HEK293T (cell line): ENCODE measurements at regions not wholly inside any gene's neighbourhood (a gene's known extent, or its start where the extent isn't known, plus 50 kb on each side); places are given as distances from the start of the nearest gene placed in this dataset.
A peak's percentile ranks its signal among the peaks of the same experiment; 100 is the strongest.

Experiments
- CTCF ChIA-PET: fragments of 350-600 bp; formaldehyde crosslinking; extraction: SDS; loops from one replicate; lab custom pipeline; 2021; ENCODE audit warnings: antibody characterized with exemption, inconsistent platforms; lab: Yijun Ruan, JAX
- POLR2A ChIA-PET: fragments of 350-600 bp; formaldehyde crosslinking; extraction: SDS; loops from one replicate; lab custom pipeline; 2020; ENCODE audit warnings: antibody characterized with exemption, inconsistent platforms; lab: Yijun Ruan, JAX
- DNase-seq: peaks from one replicate; pipeline ENCODE4 v3.0.0; 2012; ENCODE audit warnings: mixed read lengths; ENCODE audit errors: extremely low spot score
- ARNT ChIP-seq: fragments of 450-650 bp; IDR thresholded peaks from 2 replicates; pipeline ENCODE4 v1.6.1; 2017; ENCODE audit warnings: mild to moderate bottlenecking
- BHLHE40 ChIP-seq: fragments of 450-650 bp; IDR thresholded peaks from 2 replicates; pipeline ENCODE4 v1.6.1; 2016; ENCODE audit warnings: mild to moderate bottlenecking, moderate library complexity, borderline replicate concordance
- CTBP1 ChIP-seq: fragments of 450-650 bp; IDR thresholded peaks from 2 replicates; pipeline ENCODE4 v1.6.1; 2016; ENCODE audit warnings: borderline replicate concordance
- ELF4 ChIP-seq: fragments of 450-650 bp; IDR thresholded peaks from 2 replicates; pipeline ENCODE4 v1.6.1; 2017; ENCODE audit warnings: antibody characterized with exemption
- FOXA1 ChIP-seq: fragments of 450-650 bp; IDR thresholded peaks from 2 replicates; pipeline ENCODE4 v1.6.1; 2016; ENCODE audit warnings: mild to moderate bottlenecking
- FOXK2 ChIP-seq: fragments of 450-650 bp; IDR thresholded peaks from 2 replicates; pipeline ENCODE4 v1.6.1; 2016; ENCODE audit warnings: mild to moderate bottlenecking
- FOXM1 ChIP-seq: fragments of 450-650 bp; IDR thresholded peaks from 2 replicates; pipeline ENCODE4 v1.6.1; 2017; ENCODE audit warnings: mild to moderate bottlenecking, borderline replicate concordance
- HDGF ChIP-seq: fragments of 450-650 bp; IDR thresholded peaks from 2 replicates; pipeline ENCODE4 v1.6.1; 2017; ENCODE audit warnings: antibody characterized with exemption, borderline replicate concordance
- L3MBTL2 ChIP-seq: fragments of 450-650 bp; conservative IDR thresholded peaks from 2 replicates; pipeline ENCODE4 v1.6.1; 2016; ENCODE audit warnings: mild to moderate bottlenecking
- LEF1 ChIP-seq: fragments of 450-650 bp; IDR thresholded peaks from 2 replicates; pipeline ENCODE4 v1.6.1; 2017; ENCODE audit warnings: mild to moderate bottlenecking, borderline replicate concordance
- NFRKB ChIP-seq: fragments of 450-650 bp; IDR thresholded peaks from 2 replicates; pipeline ENCODE4 v1.6.1; 2016; ENCODE audit warnings: mild to moderate bottlenecking, moderate library complexity
- PKNOX1 ChIP-seq: fragments of 450-650 bp; IDR thresholded peaks from 2 replicates; pipeline ENCODE4 v1.6.1; 2016
- SP1 ChIP-seq: fragments of 450-650 bp; IDR thresholded peaks from 2 replicates; pipeline ENCODE4 v1.6.1; 2017
- SUZ12 ChIP-seq: fragments of 450-650 bp; IDR thresholded peaks from 2 replicates; pipeline ENCODE4 v1.6.1; 2016; ENCODE audit warnings: mild to moderate bottlenecking
- TARDBP ChIP-seq: fragments of 450-650 bp; IDR thresholded peaks from 2 replicates; pipeline ENCODE4 v1.6.1; 2016
- ZNF384 ChIP-seq: fragments of 450-650 bp; IDR thresholded peaks from 2 replicates; pipeline ENCODE4 v1.6.1; 2016

GRCh38 chr10:120741396-120741795 is 109.8 kb upstream of the WDR11 start:
- no peak for TF ChIP-seq ARNT
- no peak for TF ChIP-seq SP1
- ChIA-PET CTCF (no interaction called here), POLR2A (no interaction called here)
- peak; percentile 38 for DNase-seq

GRCh38 chr10:120742373-120742772 is 108.8 kb upstream of the WDR11 start:
- ChIA-PET POLR2A (no interaction called here), CTCF (no interaction called here)
- TF ChIP-seq SP1 (no peak), FOXM1 (no peak), TARDBP (no peak), PKNOX1 (no peak), BHLHE40 (no peak), L3MBTL2 (no peak), FOXK2 (no peak), HDGF (no peak), ELF4 (no peak), CTBP1 (no peak), FOXA1 (no peak), NFRKB (no peak), ARNT (no peak), SUZ12 (no peak), LEF1 (no peak), ZNF384 (no peak)
- DNase-seq = no peak

- TF ChIP-seq FOXA1 (no peak), L3MBTL2 (no peak), CTBP1 (no peak), NFRKB (no peak), FOXK2 (no peak), BHLHE40 (no peak), ZNF384 (no peak)
- no peak for DNase-seq
- CTCF ChIA-PET = interaction anchor here (1.1 kb wide), 1 partner anchor 9 kb away, joined by 4 read pairs; no protein-coding TSS in a partner anchor
- POLR2A ChIA-PET = no interaction called here
These were observed 107.1 kb upstream of the WDR11 start for GRCh38 chr10:120744040-120744439.

GRCh38 chr10:120746001-120746777 is 105.0 kb upstream of the WDR11 start:
- ChIA-PET POLR2A (no interaction called here), CTCF (interaction anchor here (1.0 kb wide), 1 partner anchor 11 kb away, joined by 5 read pairs; no protein-coding TSS in a partner anchor)
- TF ChIP-seq ARNT = no peak
- no peak for TF ChIP-seq PKNOX1
- no peak for TF ChIP-seq ZNF384
- no peak for TF ChIP-seq SP1
- TF ChIP-seq NFRKB = no peak
- no peak for TF ChIP-seq HDGF
- TF ChIP-seq LEF1 = no peak
- no peak for TF ChIP-seq CTBP1
- TF ChIP-seq TARDBP = no peak
- TF ChIP-seq SUZ12 = no peak
- no peak for TF ChIP-seq FOXM1
- TF ChIP-seq FOXK2 = no peak
- no peak for TF ChIP-seq L3MBTL2
- DNase-seq = no peak

- POLR2A ChIA-PET = no interaction called here
- no peak for TF ChIP-seq FOXK2
- no peak for TF ChIP-seq HDGF
- no peak for TF ChIP-seq SP1
- TF ChIP-seq PKNOX1 = peak; percentile 39; the same call in 1 of the 2 replicates
- no peak for TF ChIP-seq ARNT
- CTCF ChIA-PET = no interaction called here
- no peak for DNase-seq
These were observed 102.6 kb upstream of the WDR11 start for GRCh38 chr10:120748519-120748918.

GRCh38 chr10:120749072-120749471 is 102.1 kb upstream of the WDR11 start:
- ChIA-PET CTCF (no interaction called here), POLR2A (no interaction called here)
- TF ChIP-seq ELF4 (no peak), SP1 (no peak), CTBP1 (no peak), LEF1 (no peak), SUZ12 (no peak), PKNOX1 (no peak), FOXA1 (no peak), TARDBP (no peak), FOXK2 (no peak), L3MBTL2 (no peak), FOXM1 (no peak), ZNF384 (no peak), NFRKB (no peak), BHLHE40 (no peak), HDGF (no peak), ARNT (no peak)
- no peak for DNase-seq
